SK-N-SH treated with all-trans-retinoic acid at 6 μM for 48 hours (cell line): ENCODE measurements at regions not wholly inside any gene's neighbourhood (a gene's known extent, or its start where the extent isn't known, plus 50 kb on each side); places are given as distances from the start of the nearest gene placed in this dataset.

Experiments used
- ATAC-seq: fragments of 200-7000 bp; cut with Tn5 transposase; 3 replicates; pipeline ENCODE4 v1.9.1; 2020; ENCODE audit warnings: mild to moderate bottlenecking, moderate library complexity
- ARNTL ChIP-seq: fragments of 450-650 bp; formaldehyde crosslinking; IDR thresholded peaks from 2 replicates; pipeline ENCODE4 v1.5.0; 2020; ENCODE audit warnings: low read depth, mild to moderate bottlenecking, moderate library complexity, borderline replicate concordance
- BACH2 ChIP-seq: fragments of 250-450 bp; sonication (Bioruptor Pico); IDR thresholded peaks from 2 replicates; pipeline ENCODE4 v1.9.0; 2021; ENCODE audit warnings: mild to moderate bottlenecking, borderline replicate concordance
- CSDC2 ChIP-seq: fragments of 250-450 bp; sonication (Bioruptor Pico); IDR thresholded peaks from 2 replicates; pipeline ENCODE4 v1.5.0; 2020; ENCODE audit warnings: mild to moderate bottlenecking, moderate library complexity
- ESRRG ChIP-seq: fragments of 250-450 bp; sonication (Bioruptor Pico); IDR thresholded peaks from 2 replicates; pipeline ENCODE4 v1.6.1; 2021; ENCODE audit warnings: mild to moderate bottlenecking
- GLIS3 ChIP-seq: fragments of 250-450 bp; sonication (Bioruptor Pico); IDR thresholded peaks from 2 replicates; pipeline ENCODE4 v1.5.0; 2020; ENCODE audit warnings: mild to moderate bottlenecking, moderate library complexity
- ISL1 ChIP-seq: fragments of 250-450 bp; sonication (Bioruptor Pico); IDR thresholded peaks from 2 replicates; pipeline ENCODE4 v2.1.2; 2022; ENCODE audit warnings: mild to moderate bottlenecking, moderate library complexity
- OSR1 ChIP-seq: fragments of 250-450 bp; sonication (Bioruptor Pico); IDR thresholded peaks from 2 replicates; pipeline ENCODE4 v1.8.0; 2022; ENCODE audit warnings: moderate library complexity, mild to moderate bottlenecking, inconsistent platforms
- PPARA ChIP-seq: fragments of 250-450 bp; sonication (Bioruptor Pico); IDR thresholded peaks from 2 replicates; pipeline ENCODE4 v1.5.0; 2020; ENCODE audit warnings: mild to moderate bottlenecking, borderline replicate concordance
- RARB ChIP-seq: fragments of 250-450 bp; sonication (Bioruptor Pico); IDR thresholded peaks from 2 replicates; pipeline ENCODE4 v1.8.0; 2021; ENCODE audit warnings: mild to moderate bottlenecking, moderate library complexity
- SNAI2 ChIP-seq: fragments of 250-450 bp; sonication (Bioruptor Pico); IDR thresholded peaks from 2 replicates; pipeline ENCODE4 v1.5.0; 2020; ENCODE audit warnings: mild to moderate bottlenecking, moderate library complexity
- TCF4 ChIP-seq: fragments of 250-450 bp; sonication (Bioruptor Pico); IDR thresholded peaks from 2 replicates; pipeline ENCODE4 v1.8.0; 2021; ENCODE audit warnings: mild to moderate bottlenecking, moderate library complexity, borderline replicate concordance
- TOX ChIP-seq: fragments of 250-450 bp; sonication (Bioruptor Pico); IDR thresholded peaks from 2 replicates; pipeline ENCODE4 v1.8.0; 2021; ENCODE audit warnings: mild to moderate bottlenecking, moderate library complexity, borderline replicate concordance
- ZC3H10 ChIP-seq: fragments of 250-450 bp; sonication (Bioruptor Pico); IDR thresholded peaks from 2 replicates; pipeline ENCODE4 v1.5.1; 2021; ENCODE audit warnings: mild to moderate bottlenecking, moderate library complexity
- ZFP3 ChIP-seq: fragments of 250-450 bp; sonication (Bioruptor Pico); IDR thresholded peaks from 2 replicates; pipeline ENCODE4 v1.5.0; 2020; ENCODE audit warnings: mild to moderate bottlenecking, moderate library complexity
- ZFP30 ChIP-seq: fragments of 450-650 bp; formaldehyde crosslinking; IDR thresholded peaks from 2 replicates; pipeline ENCODE4 v1.5.0; 2022; ENCODE audit warnings: mild to moderate bottlenecking, moderate library complexity
- ZNF565 ChIP-seq: fragments of 450-650 bp; formaldehyde crosslinking; conservative IDR thresholded peaks from 2 replicates; pipeline ENCODE4 v1.5.0; 2020; ENCODE audit warnings: low read depth, mild to moderate bottlenecking, moderate library complexity
- ZNF70 ChIP-seq: fragments of 450-650 bp; formaldehyde crosslinking; IDR thresholded peaks from 2 replicates; pipeline ENCODE4 v1.5.0; 2020; ENCODE audit warnings: mild to moderate bottlenecking, moderate library complexity
- ZNF8 ChIP-seq: fragments of 450-650 bp; formaldehyde crosslinking; IDR thresholded peaks from 2 replicates; pipeline ENCODE4 v1.5.0; 2020; ENCODE audit warnings: mild to moderate bottlenecking, moderate library complexity
- TF ChIP-seq, protein P1 (sequence below): fragments of 250-450 bp; sonication (Bioruptor Pico); IDR thresholded peaks from 2 replicates; pipeline ENCODE4 v1.5.1; 2020; ENCODE audit warnings: low read depth, mild to moderate bottlenecking, moderate library complexity
- TF ChIP-seq, protein P2 (sequence below): fragments of 250-450 bp; sonication (Bioruptor Pico); IDR thresholded peaks from 2 replicates; pipeline ENCODE4 v1.5.1; 2021; ENCODE audit warnings: mild to moderate bottlenecking, moderate library complexity
- TF ChIP-seq, protein P3 (sequence below): fragments of 250-450 bp; sonication (Bioruptor Pico); IDR thresholded peaks from 2 replicates; pipeline ENCODE4 v1.5.0; 2020; ENCODE audit warnings: mild to moderate bottlenecking, moderate library complexity
- TF ChIP-seq, protein P4 (sequence below): fragments of 250-450 bp; sonication (Bioruptor Pico); IDR thresholded peaks from 2 replicates; pipeline ENCODE4 v1.8.0; 2020; ENCODE audit warnings: mild to moderate bottlenecking, moderate library complexity, borderline replicate concordance

DNA sequence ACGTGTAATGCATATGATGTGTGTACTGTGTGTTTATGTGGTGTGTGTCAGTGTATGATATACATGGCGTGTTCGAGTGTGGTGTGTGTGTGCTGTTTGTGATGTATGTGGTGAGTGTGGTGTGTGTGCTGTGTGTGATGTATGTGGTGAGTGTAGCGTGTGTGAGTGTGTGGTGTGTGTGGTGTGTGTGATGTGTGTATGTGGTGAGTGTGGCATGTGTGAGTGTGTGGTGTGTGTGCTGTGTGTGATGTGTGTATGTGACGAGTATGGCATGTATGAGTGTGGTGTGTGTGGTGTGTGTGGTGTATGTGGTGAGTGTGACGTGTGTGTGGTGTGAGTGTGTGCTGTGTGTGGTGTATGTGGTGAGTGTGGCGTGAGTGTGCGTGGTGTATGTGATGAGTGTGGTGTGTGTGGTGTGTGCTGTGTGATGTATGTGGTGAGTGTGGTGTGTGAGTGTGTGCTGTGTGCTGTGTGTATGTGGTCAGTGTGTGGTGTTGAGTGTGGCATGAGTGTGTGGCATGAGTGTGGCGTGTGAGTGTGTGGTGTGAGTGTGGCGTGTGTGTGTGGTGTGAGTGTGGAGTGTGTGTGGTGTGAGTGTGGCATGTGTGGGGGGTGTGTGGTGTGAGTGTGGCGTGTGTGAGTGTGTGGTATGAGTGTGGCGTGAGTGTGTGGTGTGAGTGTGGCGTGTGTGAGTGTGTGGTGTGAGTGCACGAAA, 56.8 kb upstream of the CKS2 start (continued):
- TF ChIP-seq, protein P1, sequence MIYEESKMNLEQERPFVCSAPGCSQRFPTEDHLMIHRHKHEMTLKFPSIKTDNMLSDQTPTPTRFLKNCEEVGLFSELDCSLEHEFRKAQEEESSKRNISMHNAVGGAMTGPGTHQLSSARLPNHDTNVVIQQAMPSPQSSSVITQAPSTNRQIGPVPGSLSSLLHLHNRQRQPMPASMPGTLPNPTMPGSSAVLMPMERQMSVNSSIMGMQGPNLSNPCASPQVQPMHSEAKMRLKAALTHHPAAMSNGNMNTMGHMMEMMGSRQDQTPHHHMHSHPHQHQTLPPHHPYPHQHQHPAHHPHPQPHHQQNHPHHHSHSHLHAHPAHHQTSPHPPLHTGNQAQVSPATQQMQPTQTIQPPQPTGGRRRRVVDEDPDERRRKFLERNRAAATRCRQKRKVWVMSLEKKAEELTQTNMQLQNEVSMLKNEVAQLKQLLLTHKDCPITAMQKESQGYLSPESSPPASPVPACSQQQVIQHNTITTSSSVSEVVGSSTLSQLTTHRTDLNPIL (CRISPR knock-in tag) = no peak
- TF ChIP-seq CSDC2 = no peak
- TF ChIP-seq ZFP3 (CRISPR knock-in tag) = no peak
- TF ChIP-seq, protein P2, sequence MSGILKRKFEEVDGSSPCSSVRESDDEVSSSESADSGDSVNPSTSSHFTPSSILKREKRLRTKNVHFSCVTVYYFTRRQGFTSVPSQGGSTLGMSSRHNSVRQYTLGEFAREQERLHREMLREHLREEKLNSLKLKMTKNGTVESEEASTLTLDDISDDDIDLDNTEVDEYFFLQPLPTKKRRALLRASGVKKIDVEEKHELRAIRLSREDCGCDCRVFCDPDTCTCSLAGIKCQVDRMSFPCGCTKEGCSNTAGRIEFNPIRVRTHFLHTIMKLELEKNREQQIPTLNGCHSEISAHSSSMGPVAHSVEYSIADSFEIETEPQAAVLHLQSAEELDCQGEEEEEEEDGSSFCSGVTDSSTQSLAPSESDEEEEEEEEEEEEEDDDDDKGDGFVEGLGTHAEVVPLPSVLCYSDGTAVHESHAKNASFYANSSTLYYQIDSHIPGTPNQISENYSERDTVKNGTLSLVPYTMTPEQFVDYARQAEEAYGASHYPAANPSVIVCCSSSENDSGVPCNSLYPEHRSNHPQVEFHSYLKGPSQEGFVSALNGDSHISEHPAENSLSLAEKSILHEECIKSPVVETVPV = no peak
- TF ChIP-seq ZFP30 (CRISPR knock-in tag) = no peak
- TF ChIP-seq ZC3H10 (CRISPR knock-in tag) = no peak
- TF ChIP-seq GLIS3 (CRISPR knock-in tag) = no peak
- no peak for TF ChIP-seq ZNF70
- no peak for TF ChIP-seq ARNTL (CRISPR knock-in tag)

DNA sequence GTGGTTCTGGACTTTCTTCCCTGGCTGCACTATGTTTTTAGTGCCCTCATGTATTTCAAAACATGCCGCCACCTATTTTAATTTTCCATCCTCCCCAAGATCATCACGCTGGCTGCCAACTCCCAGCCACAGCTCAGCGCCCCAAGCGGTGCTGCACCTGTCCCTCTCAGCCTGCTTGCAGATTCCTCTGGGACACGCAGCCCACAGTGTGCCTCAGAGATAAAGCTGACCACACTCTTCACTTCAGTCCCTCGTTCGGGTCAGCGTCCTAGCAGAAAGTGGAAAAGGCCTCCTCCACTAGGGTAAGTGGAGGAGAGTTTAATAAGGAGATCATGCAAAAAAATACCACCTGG, 56.2 kb upstream of the CKS2 start:
- TF ChIP-seq ZFP30 (CRISPR knock-in tag) = no peak
- no peak for TF ChIP-seq SNAI2 (CRISPR knock-in tag)
- TF ChIP-seq ZNF565 = no peak
- no peak for TF ChIP-seq ZNF8 (CRISPR knock-in tag)
- no peak for TF ChIP-seq TOX (CRISPR knock-in tag)
- no peak for TF ChIP-seq OSR1 (CRISPR knock-in tag)
- no peak for TF ChIP-seq BACH2 (CRISPR knock-in tag)
- TF ChIP-seq ISL1 (CRISPR knock-in tag) = no peak
- TF ChIP-seq RARB (CRISPR knock-in tag) = no peak
- no peak for TF ChIP-seq ARNTL (CRISPR knock-in tag)
- no peak for TF ChIP-seq PPARA (CRISPR knock-in tag)
- TF ChIP-seq, protein P1 (CRISPR knock-in tag) = no peak
- TF ChIP-seq GLIS3 (CRISPR knock-in tag) = no peak
- TF ChIP-seq, protein P2 = no peak
- no peak for TF ChIP-seq ZNF70
- TF ChIP-seq ESRRG = no peak
- ATAC-seq = no peak

DNA sequence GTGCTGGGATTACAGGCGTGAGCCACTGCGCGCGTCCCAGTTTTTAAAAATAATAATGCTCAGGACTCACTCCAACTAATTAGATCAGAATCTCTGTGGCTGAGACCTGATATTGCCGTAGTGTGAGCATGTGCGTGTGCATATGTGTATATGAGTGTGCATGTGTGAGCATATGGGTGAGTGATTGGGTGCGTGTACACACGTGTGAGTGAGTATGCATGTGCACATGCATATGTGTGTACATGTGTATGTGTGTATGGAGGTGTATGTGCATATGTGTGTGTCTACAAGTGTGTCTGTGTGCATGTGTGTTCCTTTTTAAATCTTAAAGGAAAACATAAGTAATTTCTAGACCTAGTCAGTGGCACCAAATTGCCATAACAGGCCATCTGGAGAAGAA, 54.8 kb upstream of the CKS2 start:
- TF ChIP-seq GLIS3 (CRISPR knock-in tag) = no peak
- TF ChIP-seq, protein P3, sequence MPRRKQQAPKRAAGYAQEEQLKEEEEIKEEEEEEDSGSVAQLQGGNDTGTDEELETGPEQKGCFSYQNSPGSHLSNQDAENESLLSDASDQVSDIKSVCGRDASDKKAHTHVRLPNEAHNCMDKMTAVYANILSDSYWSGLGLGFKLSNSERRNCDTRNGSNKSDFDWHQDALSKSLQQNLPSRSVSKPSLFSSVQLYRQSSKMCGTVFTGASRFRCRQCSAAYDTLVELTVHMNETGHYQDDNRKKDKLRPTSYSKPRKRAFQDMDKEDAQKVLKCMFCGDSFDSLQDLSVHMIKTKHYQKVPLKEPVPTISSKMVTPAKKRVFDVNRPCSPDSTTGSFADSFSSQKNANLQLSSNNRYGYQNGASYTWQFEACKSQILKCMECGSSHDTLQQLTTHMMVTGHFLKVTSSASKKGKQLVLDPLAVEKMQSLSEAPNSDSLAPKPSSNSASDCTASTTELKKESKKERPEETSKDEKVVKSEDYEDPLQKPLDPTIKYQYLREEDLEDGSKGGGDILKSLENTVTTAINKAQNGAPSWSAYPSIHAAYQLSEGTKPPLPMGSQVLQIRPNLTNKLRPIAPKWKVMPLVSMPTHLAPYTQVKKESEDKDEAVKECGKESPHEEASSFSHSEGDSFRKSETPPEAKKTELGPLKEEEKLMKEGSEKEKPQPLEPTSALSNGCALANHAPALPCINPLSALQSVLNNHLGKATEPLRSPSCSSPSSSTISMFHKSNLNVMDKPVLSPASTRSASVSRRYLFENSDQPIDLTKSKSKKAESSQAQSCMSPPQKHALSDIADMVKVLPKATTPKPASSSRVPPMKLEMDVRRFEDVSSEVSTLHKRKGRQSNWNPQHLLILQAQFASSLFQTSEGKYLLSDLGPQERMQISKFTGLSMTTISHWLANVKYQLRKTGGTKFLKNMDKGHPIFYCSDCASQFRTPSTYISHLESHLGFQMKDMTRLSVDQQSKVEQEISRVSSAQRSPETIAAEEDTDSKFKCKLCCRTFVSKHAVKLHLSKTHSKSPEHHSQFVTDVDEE (CRISPR knock-in tag) = no peak
- no peak for TF ChIP-seq ZNF8 (CRISPR knock-in tag)
- TF ChIP-seq ZC3H10 (CRISPR knock-in tag) = no peak
- TF ChIP-seq ESRRG = no peak
- no peak for TF ChIP-seq CSDC2
- TF ChIP-seq ZNF70 = no peak
- TF ChIP-seq TOX (CRISPR knock-in tag) = no peak
- TF ChIP-seq ISL1 (CRISPR knock-in tag) = no peak
- TF ChIP-seq, protein P2 = no peak
- no peak for TF ChIP-seq OSR1 (CRISPR knock-in tag)
- TF ChIP-seq, protein P4, sequence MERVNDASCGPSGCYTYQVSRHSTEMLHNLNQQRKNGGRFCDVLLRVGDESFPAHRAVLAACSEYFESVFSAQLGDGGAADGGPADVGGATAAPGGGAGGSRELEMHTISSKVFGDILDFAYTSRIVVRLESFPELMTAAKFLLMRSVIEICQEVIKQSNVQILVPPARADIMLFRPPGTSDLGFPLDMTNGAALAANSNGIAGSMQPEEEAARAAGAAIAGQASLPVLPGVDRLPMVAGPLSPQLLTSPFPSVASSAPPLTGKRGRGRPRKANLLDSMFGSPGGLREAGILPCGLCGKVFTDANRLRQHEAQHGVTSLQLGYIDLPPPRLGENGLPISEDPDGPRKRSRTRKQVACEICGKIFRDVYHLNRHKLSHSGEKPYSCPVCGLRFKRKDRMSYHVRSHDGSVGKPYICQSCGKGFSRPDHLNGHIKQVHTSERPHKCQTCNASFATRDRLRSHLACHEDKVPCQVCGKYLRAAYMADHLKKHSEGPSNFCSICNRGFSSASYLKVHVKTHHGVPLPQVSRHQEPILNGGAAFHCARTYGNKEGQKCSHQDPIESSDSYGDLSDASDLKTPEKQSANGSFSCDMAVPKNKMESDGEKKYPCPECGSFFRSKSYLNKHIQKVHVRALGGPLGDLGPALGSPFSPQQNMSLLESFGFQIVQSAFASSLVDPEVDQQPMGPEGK (CRISPR knock-in tag) = no peak
- no peak for TF ChIP-seq PPARA (CRISPR knock-in tag)
- TF ChIP-seq ZNF565 = no peak
- TF ChIP-seq, protein P1 (CRISPR knock-in tag) = no peak
- no peak for TF ChIP-seq TCF4 (CRISPR knock-in tag)
- TF ChIP-seq, all 23 proteins: peak for 0
- no peak for ATAC-seq
